H9 (cell line): ENCODE measurements at regions not wholly inside any gene's neighbourhood (a gene's known extent, or its start where the extent isn't known, plus 50 kb on each side); places are given as distances from the start of the nearest gene placed in this dataset.

Experiments
- DNase-seq: peaks from one replicate; pipeline ENCODE4 v3.0.0-alpha.2; 2017
- H2AFZ ChIP-seq: one replicate; pipeline ENCODE4 v1.6.1; 2013; ENCODE audit warnings: mild to moderate bottlenecking, low read length, control low read depth, moderate library complexity
- H2AK5ac ChIP-seq: 2 replicates; pipeline ENCODE4 v1.6.1; 2013; ENCODE audit warnings: low read length, control low read depth, mixed read lengths; ENCODE audit not compliant: insufficient read length
- H2BK120ac ChIP-seq: one replicate; pipeline ENCODE4 v1.6.1; 2013; ENCODE audit warnings: low read depth, mild to moderate bottlenecking, low read length, control low read depth, inconsistent platforms; ENCODE audit not compliant: poor library complexity, severe bottlenecking
- H2BK12ac ChIP-seq: 2 replicates; pipeline ENCODE4 v1.6.1; 2013; ENCODE audit warnings: low read length, control low read depth, mixed read lengths, low read depth; ENCODE audit not compliant: insufficient read length
- H2BK15ac ChIP-seq: 2 replicates; pipeline ENCODE4 v1.6.1; 2013; ENCODE audit warnings: low read depth, low read length, control low read depth
- H2BK20ac ChIP-seq: one replicate; pipeline ENCODE4 v1.6.1; 2013; ENCODE audit warnings: low read depth, mild to moderate bottlenecking, low read length, control low read depth, inconsistent platforms; ENCODE audit not compliant: poor library complexity, severe bottlenecking
- H2BK5ac ChIP-seq: 2 replicates; pipeline ENCODE4 v1.6.1; 2013; ENCODE audit warnings: low read length, control low read depth, mixed read lengths; ENCODE audit not compliant: insufficient read length
- H3K14ac ChIP-seq: 2 replicates; pipeline ENCODE4 v1.6.1; 2013; ENCODE audit warnings: low read length, control low read depth; ENCODE audit not compliant: insufficient read depth
- H3K18ac ChIP-seq: 2 replicates; pipeline ENCODE4 v1.6.1; 2013; ENCODE audit warnings: low read depth, mild to moderate bottlenecking, mixed read lengths, low read length, control low read depth; ENCODE audit not compliant: insufficient read length
- H3K23ac ChIP-seq: 2 replicates; pipeline ENCODE4 v1.6.1; 2013; ENCODE audit warnings: low read length, control low read depth, mixed read lengths, low read depth; ENCODE audit not compliant: insufficient read length
- H3K23me2 ChIP-seq: 2 replicates; pipeline ENCODE4 v1.6.1; 2013; ENCODE audit warnings: low read depth, mild to moderate bottlenecking, mixed read lengths, low read length, control low read depth; ENCODE audit not compliant: insufficient read length, poor library complexity, severe bottlenecking
- H3K27ac ChIP-seq: 2 replicates; pipeline ENCODE4 v1.5.1; 2013; ENCODE audit warnings: low read length, control low read depth, mixed read lengths, low read depth; ENCODE audit not compliant: insufficient read length
- H3K27me3 ChIP-seq: 2 replicates; pipeline ENCODE4 v1.6.1; 2013; ENCODE audit warnings: low read length, control low read depth, inconsistent platforms; ENCODE audit not compliant: insufficient read depth
- H3K4ac ChIP-seq: 2 replicates; pipeline ENCODE4 v1.6.1; 2013; ENCODE audit warnings: low read depth, mild to moderate bottlenecking, control low read depth, inconsistent platforms, low read length, moderate library complexity
- H3K4me1 ChIP-seq: 2 replicates; pipeline ENCODE4 v1.6.1; 2013; ENCODE audit warnings: low read length, control low read depth, inconsistent platforms; ENCODE audit not compliant: insufficient read depth
- H3K4me2 ChIP-seq: 2 replicates; pipeline ENCODE4 v1.6.1; 2013; ENCODE audit warnings: low read length, control low read depth, mixed read lengths; ENCODE audit not compliant: insufficient read length, insufficient read depth
- H3K56ac ChIP-seq: 2 replicates; pipeline ENCODE4 v1.6.1; 2013; ENCODE audit warnings: low read depth, mild to moderate bottlenecking, mixed read lengths, low read length, control low read depth; ENCODE audit not compliant: insufficient read length
- H3K79me1 ChIP-seq: 2 replicates; pipeline ENCODE4 v1.6.1; 2013; ENCODE audit warnings: low read depth, mild to moderate bottlenecking, moderate library complexity, low read length, control low read depth, inconsistent platforms; ENCODE audit not compliant: insufficient read depth, poor library complexity, severe bottlenecking
- H3K79me2 ChIP-seq: 2 replicates; pipeline ENCODE4 v1.6.1; 2013; ENCODE audit warnings: low read length, control low read depth, inconsistent platforms; ENCODE audit not compliant: insufficient read depth
- H3K9ac ChIP-seq: 2 replicates; pipeline ENCODE4 v1.6.1; 2013; ENCODE audit warnings: low read length, control low read depth, mixed read lengths; ENCODE audit not compliant: insufficient read length; ENCODE audit errors: extremely low read depth
- H3K9me3 ChIP-seq: one replicate; pipeline ENCODE4 v1.6.1; 2013; ENCODE audit warnings: low read depth, low read length, inconsistent platforms; ENCODE audit not compliant: control insufficient read depth
- H3T11ph ChIP-seq: one replicate; pipeline ENCODE4 v1.6.1; 2013; ENCODE audit warnings: mild to moderate bottlenecking, low read length, control low read depth, inconsistent platforms
- H4K20me1 ChIP-seq: one replicate; pipeline ENCODE4 v1.6.1; 2013; ENCODE audit not compliant: control insufficient read depth, insufficient read length, insufficient read depth
- H4K5ac ChIP-seq: 2 replicates; pipeline ENCODE4 v1.6.1; 2013; ENCODE audit warnings: low read depth, mild to moderate bottlenecking, mixed read lengths, low read length, control low read depth; ENCODE audit not compliant: insufficient read length
- H4K8ac ChIP-seq: replicated peaks from 2 replicates; pipeline ENCODE4 v1.6.1; 2013; ENCODE audit warnings: low read length, control low read depth, mixed read lengths, low read depth; ENCODE audit not compliant: insufficient read length
- H4K91ac ChIP-seq: 2 replicates; pipeline ENCODE4 v1.6.1; 2013; ENCODE audit warnings: low read depth, mild to moderate bottlenecking, moderate library complexity, mixed read lengths, low read length, control low read depth; ENCODE audit not compliant: insufficient read length
- H3K27ac Mint-ChIP-seq, 3 experiments: 2 replicates in 2 of 3; 3 replicates in 1 of 3; pipeline ENCODE4 v1.8.0; 2020 to 2021; ENCODE audit warnings: mixed read lengths in 3 of 3, mild to moderate bottlenecking in 1 of 3, moderate library complexity in 1 of 3
- H3K27me3 Mint-ChIP-seq: 2 replicates; pipeline ENCODE4 v1.8.0; 2021; ENCODE audit warnings: low read depth, mild to moderate bottlenecking, moderate library complexity, mixed read lengths
- H3K36me3 Mint-ChIP-seq, 3 experiments: 2 replicates in 2 of 3; 3 replicates in 1 of 3; pipeline ENCODE4 v1.8.0; 2020 to 2021; ENCODE audit warnings: low read depth in 3 of 3, mixed read lengths in 3 of 3; ENCODE audit not compliant: insufficient read depth in 1 of 3
- H3K4me1 Mint-ChIP-seq, 2 experiments: 2 replicates each; pipeline ENCODE4 v1.8.0; 2020; ENCODE audit warnings: mixed read lengths in 2 of 2
- H3K4me3 Mint-ChIP-seq, 2 experiments: 2 replicates in 1 of 2; 3 replicates in 1 of 2; pipeline ENCODE4 v1.8.0; 2020 to 2021; ENCODE audit warnings: mild to moderate bottlenecking in 2 of 2, mixed read lengths in 2 of 2, moderate library complexity in 1 of 2
- H3K9me3 Mint-ChIP-seq, 2 experiments: 2 replicates in 1 of 2; 3 replicates in 1 of 2; pipeline ENCODE4 v1.8.0; 2020; ENCODE audit warnings: mild to moderate bottlenecking in 2 of 2, mixed read lengths in 2 of 2, moderate library complexity in 1 of 2
- WGBS: extraction: QIAGEN DNeasy Blood & Tissue Kit; methylation state at CpG from one replicate; pipeline ENCODE4 v1.1.7; 2013; ENCODE audit warnings: missing lambda C conversion rate, low lambda C conversion rate, mixed read lengths; ENCODE audit not compliant: insufficient read length; ENCODE audit errors: extremely low coverage; 5-methylcytosine and 5-hydroxymethylcytosine counted together
- TF ChIP-seq, protein P1 (sequence below): fragments of 200-600 bp; sonication (generic); conservative IDR thresholded peaks from 3 replicates; pipeline ENCODE4 v1.8.0; 2021; ENCODE audit warnings: antibody characterized with exemption, mild to moderate bottlenecking

GRCh38 chr7:145293754-145294153, 457.9 kb upstream of the TPK1 start:
- TF ChIP-seq, protein P1, sequence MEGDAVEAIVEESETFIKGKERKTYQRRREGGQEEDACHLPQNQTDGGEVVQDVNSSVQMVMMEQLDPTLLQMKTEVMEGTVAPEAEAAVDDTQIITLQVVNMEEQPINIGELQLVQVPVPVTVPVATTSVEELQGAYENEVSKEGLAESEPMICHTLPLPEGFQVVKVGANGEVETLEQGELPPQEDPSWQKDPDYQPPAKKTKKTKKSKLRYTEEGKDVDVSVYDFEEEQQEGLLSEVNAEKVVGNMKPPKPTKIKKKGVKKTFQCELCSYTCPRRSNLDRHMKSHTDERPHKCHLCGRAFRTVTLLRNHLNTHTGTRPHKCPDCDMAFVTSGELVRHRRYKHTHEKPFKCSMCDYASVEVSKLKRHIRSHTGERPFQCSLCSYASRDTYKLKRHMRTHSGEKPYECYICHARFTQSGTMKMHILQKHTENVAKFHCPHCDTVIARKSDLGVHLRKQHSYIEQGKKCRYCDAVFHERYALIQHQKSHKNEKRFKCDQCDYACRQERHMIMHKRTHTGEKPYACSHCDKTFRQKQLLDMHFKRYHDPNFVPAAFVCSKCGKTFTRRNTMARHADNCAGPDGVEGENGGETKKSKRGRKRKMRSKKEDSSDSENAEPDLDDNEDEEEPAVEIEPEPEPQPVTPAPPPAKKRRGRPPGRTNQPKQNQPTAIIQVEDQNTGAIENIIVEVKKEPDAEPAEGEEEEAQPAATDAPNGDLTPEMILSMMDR: no peak
- Mint-ChIP-seq H3K27me3 (no peaks in the 10 kb centered on the region), H3K27ac (0 out of 7 replicates have a peak overlapping the region, but pooled peaks of 1 of the 3 experiments have one; percentile 15), H3K36me3 (no peaks in the 10 kb centered on the region; a peak in 1 of 7 replicates), H3K4me1 (no peaks in the 10 kb centered on the region), H3K4me3 (no peak overlapping the region), H3K9me3 (peaks cover 0 to 2% of the 10 kb centered on the region in 2 experiments; a peak in 1 of 5 replicates)
- Histone ChIP-seq H3K9ac (no peak overlapping the region), H3K4ac (no peak overlapping the region), H2BK120ac (no peak overlapping the region), H3K27me3 (no peaks in the 10 kb centered on the region), H2BK20ac (no peak overlapping the region), H3K4me1 (no peaks in the 10 kb centered on the region), H3K27ac (no peak overlapping the region), H2BK15ac (no peak overlapping the region), H3T11ph (no peak overlapping the region), H3K18ac (no peak overlapping the region), H3K23ac (no peak overlapping the region), H3K56ac (no peak overlapping the region), H3K9me3 (no peaks in the 10 kb centered on the region), H4K91ac (no peak overlapping the region), H2BK5ac (no peak overlapping the region), H2BK12ac (no peak overlapping the region), H4K20me1 (no peaks in the 10 kb centered on the region), H4K8ac (no peak overlapping the region), H4K5ac (no peak overlapping the region), H2AFZ (no peak overlapping the region), H3K79me1 (no peaks in the 10 kb centered on the region), H3K79me2 (no peaks in the 10 kb centered on the region), H2AK5ac (no peak overlapping the region), H3K14ac (no peak overlapping the region), H3K23me2 (no peaks in the 10 kb centered on the region), H3K4me2 (no peak overlapping the region)
- DNase-seq: no peak
- WGBS: no CpG with 5 or more reads among the region's 1 CpG
